ENCODE measurements at regions not wholly inside any gene's neighbourhood (a gene's known extent, or its start where the extent isn't known, plus 50 kb on each side); places are given as distances from the start of the nearest gene placed in this dataset.

DNA sequence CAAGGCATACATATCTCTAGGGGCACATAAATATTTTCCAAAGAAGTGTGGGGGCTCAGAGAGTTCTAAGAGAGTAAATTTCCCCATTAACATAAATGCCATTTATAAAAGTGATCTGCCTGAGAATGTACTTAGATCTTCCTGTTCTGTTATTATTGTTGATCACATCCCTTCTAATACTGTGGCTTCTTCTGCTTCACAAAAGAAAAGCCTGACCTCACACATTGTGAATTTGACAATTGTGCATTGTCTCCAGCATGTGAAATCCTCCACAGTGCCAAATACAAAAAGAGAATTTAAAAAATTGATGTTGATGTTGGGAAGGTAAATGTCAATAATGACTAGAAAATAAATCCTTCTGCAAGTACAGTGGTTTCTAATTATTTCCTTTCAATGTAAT is 330.5 kb upstream of the LRIG3 start:
- ChIA-PET POLR2A (no interaction called here), CTCF (no interaction called here), RAD21 (ENCODE audit: low non-redundant PET in 1 of 2, low total read pairs in 2 of 2, uncharacterized antibody in 2 of 2, unreplicated experiment in 2 of 2) (no interaction called here)
- no peaks in the 10 kb centered on the region for H4K20me1 ChIP-seq (ENCODE audit: insufficient read depth)
- peaks cover 0 to 8% of the 10 kb centered on the region in 2 experiments; a peak in 1 of 4 replicates for H3K9me3 ChIP-seq (ENCODE audit: control insufficient read depth in 1 of 2, insufficient read depth in 1 of 2, low read depth in 1 of 2, low read length in 2 of 2)
- no peak overlapping the region for H3K4me2 ChIP-seq (ENCODE audit: low read length)
- H3K27me3 ChIP-seq (ENCODE audit: insufficient read depth, low read length), result no peaks in the 10 kb centered on the region
- no peak overlapping the region for H3K9ac ChIP-seq (ENCODE audit: low read length)
- no peak overlapping the region for H2AFZ ChIP-seq (ENCODE audit: low read depth, low read length, poor library complexity, severe bottlenecking)
- ATAC-seq (no peak), DNase-seq (ENCODE audit: low read depth, low spot score) (no peak)
- intact Hi-C loops (cut with micrococcal nuclease), result no loop called here
- H3K4me1 ChIP-seq (ENCODE audit: control insufficient read depth in 1 of 2, insufficient read depth in 2 of 2, low read length in 2 of 2), result no peaks in the 10 kb centered on the region
- BruUV-seq (replicated peaks), result no TSS peak
- H3K27ac ChIP-seq (ENCODE audit: low read depth, low read length), result no peak overlapping the region
- no peaks in the 10 kb centered on the region for H3K79me2 ChIP-seq (ENCODE audit: insufficient read depth, low read length)
- H3K9me2 ChIP-seq (ENCODE audit: insufficient read depth), result no peaks in the 10 kb centered on the region
- H3K36me3 ChIP-seq (ENCODE audit: control insufficient read depth in 1 of 2, insufficient read depth in 2 of 2, low read length in 2 of 2), result no peaks in the 10 kb centered on the region
- TF ChIP-seq FOSL1 (IDR thresholded peaks at IDR 0.05; ENCODE audit: low read depth), result no peak
- TF ChIP-seq, protein P1, sequence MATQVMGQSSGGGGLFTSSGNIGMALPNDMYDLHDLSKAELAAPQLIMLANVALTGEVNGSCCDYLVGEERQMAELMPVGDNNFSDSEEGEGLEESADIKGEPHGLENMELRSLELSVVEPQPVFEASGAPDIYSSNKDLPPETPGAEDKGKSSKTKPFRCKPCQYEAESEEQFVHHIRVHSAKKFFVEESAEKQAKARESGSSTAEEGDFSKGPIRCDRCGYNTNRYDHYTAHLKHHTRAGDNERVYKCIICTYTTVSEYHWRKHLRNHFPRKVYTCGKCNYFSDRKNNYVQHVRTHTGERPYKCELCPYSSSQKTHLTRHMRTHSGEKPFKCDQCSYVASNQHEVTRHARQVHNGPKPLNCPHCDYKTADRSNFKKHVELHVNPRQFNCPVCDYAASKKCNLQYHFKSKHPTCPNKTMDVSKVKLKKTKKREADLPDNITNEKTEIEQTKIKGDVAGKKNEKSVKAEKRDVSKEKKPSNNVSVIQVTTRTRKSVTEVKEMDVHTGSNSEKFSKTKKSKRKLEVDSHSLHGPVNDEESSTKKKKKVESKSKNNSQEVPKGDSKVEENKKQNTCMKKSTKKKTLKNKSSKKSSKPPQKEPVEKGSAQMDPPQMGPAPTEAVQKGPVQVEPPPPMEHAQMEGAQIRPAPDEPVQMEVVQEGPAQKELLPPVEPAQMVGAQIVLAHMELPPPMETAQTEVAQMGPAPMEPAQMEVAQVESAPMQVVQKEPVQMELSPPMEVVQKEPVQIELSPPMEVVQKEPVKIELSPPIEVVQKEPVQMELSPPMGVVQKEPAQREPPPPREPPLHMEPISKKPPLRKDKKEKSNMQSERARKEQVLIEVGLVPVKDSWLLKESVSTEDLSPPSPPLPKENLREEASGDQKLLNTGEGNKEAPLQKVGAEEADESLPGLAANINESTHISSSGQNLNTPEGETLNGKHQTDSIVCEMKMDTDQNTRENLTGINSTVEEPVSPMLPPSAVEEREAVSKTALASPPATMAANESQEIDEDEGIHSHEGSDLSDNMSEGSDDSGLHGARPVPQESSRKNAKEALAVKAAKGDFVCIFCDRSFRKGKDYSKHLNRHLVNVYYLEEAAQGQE (IDR thresholded peaks at IDR 0.05; ENCODE audit: low read depth), result no peak
- TF ChIP-seq EZH2phosphoT487 (IDR thresholded peaks at IDR 0.05; ENCODE audit: borderline replicate concordance), result no peak
- TF ChIP-seq, protein P2, sequence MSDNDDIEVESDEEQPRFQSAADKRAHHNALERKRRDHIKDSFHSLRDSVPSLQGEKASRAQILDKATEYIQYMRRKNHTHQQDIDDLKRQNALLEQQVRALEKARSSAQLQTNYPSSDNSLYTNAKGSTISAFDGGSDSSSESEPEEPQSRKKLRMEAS (IDR thresholded peaks at IDR 0.05), result no peak
- TF ChIP-seq CBX3 (IDR thresholded peaks at IDR 0.05; ENCODE audit: low read depth), result no peak
- TF ChIP-seq, protein P3, sequence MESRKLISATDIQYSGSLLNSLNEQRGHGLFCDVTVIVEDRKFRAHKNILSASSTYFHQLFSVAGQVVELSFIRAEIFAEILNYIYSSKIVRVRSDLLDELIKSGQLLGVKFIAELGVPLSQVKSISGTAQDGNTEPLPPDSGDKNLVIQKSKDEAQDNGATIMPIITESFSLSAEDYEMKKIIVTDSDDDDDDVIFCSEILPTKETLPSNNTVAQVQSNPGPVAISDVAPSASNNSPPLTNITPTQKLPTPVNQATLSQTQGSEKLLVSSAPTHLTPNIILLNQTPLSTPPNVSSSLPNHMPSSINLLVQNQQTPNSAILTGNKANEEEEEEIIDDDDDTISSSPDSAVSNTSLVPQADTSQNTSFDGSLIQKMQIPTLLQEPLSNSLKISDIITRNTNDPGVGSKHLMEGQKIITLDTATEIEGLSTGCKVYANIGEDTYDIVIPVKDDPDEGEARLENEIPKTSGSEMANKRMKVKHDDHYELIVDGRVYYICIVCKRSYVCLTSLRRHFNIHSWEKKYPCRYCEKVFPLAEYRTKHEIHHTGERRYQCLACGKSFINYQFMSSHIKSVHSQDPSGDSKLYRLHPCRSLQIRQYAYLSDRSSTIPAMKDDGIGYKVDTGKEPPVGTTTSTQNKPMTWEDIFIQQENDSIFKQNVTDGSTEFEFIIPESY (IDR thresholded peaks at IDR 0.05; ENCODE audit: extremely low read depth, insufficient replicate concordance, low read length), result no peak
- TF ChIP-seq RAD21 (IDR thresholded peaks at IDR 0.05; ENCODE audit: low read depth), result no peak
- TF ChIP-seq SP1 (IDR thresholded peaks at IDR 0.05; ENCODE audit: low read depth), result no peak
- TF ChIP-seq YY1 (IDR thresholded peaks at IDR 0.05; ENCODE audit: extremely low read depth, insufficient replicate concordance, low read depth, low read length), result no peak
- no peak for TF ChIP-seq ZNF274 (IDR thresholded peaks at IDR 0.05; ENCODE audit: low read depth, low read length)
- no peak for TF ChIP-seq CEBPB (IDR thresholded peaks at IDR 0.05; ENCODE audit: low read depth)
- TF ChIP-seq EGR1 (IDR thresholded peaks at IDR 0.05; ENCODE audit: low read depth), result no peak
- TF ChIP-seq POLR2AphosphoS5 (IDR thresholded peaks at IDR 0.05; ENCODE audit: low read depth, low read length), result no peak
- no peak for TF ChIP-seq TCF7L2 (IDR thresholded peaks at IDR 0.05; ENCODE audit: borderline replicate concordance, extremely low read depth, insufficient read depth, insufficient read length)
- no peak for TF ChIP-seq SRF (IDR thresholded peaks at IDR 0.05; ENCODE audit: low read depth)
- TF ChIP-seq JUND (IDR thresholded peaks at IDR 0.05), result no peak
- TF ChIP-seq, protein P4, sequence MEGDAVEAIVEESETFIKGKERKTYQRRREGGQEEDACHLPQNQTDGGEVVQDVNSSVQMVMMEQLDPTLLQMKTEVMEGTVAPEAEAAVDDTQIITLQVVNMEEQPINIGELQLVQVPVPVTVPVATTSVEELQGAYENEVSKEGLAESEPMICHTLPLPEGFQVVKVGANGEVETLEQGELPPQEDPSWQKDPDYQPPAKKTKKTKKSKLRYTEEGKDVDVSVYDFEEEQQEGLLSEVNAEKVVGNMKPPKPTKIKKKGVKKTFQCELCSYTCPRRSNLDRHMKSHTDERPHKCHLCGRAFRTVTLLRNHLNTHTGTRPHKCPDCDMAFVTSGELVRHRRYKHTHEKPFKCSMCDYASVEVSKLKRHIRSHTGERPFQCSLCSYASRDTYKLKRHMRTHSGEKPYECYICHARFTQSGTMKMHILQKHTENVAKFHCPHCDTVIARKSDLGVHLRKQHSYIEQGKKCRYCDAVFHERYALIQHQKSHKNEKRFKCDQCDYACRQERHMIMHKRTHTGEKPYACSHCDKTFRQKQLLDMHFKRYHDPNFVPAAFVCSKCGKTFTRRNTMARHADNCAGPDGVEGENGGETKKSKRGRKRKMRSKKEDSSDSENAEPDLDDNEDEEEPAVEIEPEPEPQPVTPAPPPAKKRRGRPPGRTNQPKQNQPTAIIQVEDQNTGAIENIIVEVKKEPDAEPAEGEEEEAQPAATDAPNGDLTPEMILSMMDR (IDR thresholded peaks at IDR 0.05 in 2 of 3, conservative IDR thresholded peaks at IDR 0.05 in 1 of 3; ENCODE audit: borderline replicate concordance in 1 of 3, insufficient read depth in 1 of 3, low read depth in 2 of 3, low read length in 2 of 3), result no peak
- no peak for TF ChIP-seq POLR2A (IDR thresholded peaks at IDR 0.05; ENCODE audit: borderline replicate concordance, extremely low read depth, insufficient read depth, insufficient read length)
- TF ChIP-seq SIN3A (IDR thresholded peaks at IDR 0.05; ENCODE audit: low read depth), result no peak
- no peak for TF ChIP-seq EZH2 (IDR thresholded peaks at IDR 0.05)
- no peak overlapping the region for H3K4me3 ChIP-seq (replicated peaks in 1 of 2; ENCODE audit: low read depth in 1 of 2, low read length in 2 of 2)
